ENCODE measurements at regions not wholly inside any gene's neighbourhood (a gene's known extent, or its start where the extent isn't known, plus 50 kb on each side); places are given as distances from the start of the nearest gene placed in this dataset.
"Not testable (repeated sequence)": the region's sequence is repeated elsewhere in the genome, so short reads cannot be mapped to it uniquely, and the experiment has no call there.

DNA sequence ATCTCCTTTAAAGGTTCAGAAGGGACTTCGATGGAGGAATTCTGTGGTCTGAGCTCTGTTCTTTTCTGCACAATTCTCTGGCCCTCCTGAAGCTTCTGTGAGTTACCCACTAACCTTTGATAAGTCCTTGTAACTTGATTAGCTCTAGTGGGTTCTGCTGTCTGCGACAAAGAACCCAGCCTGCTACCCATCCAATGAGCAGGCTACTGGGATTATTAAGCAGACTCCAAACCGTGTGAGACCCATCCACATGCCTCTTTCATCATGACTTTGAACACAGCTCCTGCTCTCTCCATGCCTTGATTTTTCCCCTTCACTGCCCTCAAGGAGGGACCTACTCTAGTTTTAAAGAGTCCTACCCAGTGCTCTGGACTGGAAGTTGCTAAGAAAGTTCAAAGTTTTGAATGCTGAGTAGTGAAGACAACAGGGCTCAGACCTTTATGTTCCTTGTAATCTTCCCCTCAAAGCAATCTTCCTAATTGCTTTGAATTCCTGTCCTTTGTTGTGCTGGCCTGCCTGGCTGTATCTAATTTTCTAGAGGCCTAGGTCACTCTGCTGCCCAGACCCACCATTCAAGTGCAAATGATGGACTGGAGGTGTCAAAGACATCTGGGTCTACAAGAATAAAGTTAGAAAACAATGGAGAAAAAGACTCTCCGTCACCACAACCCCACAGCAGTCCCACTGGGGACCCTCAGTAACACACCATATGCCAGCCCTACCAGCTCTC is 146.9 kb downstream of the RHOU start:
- H3K9me3 ChIP-seq (replicated peaks) = no peaks in the 10 kb centered on the region
- H3K4me1 ChIP-seq = no peaks in the 10 kb centered on the region
- H3K36me3 ChIP-seq = no peaks in the 10 kb centered on the region
- DNase-seq = no peak
- no peaks in the 10 kb centered on the region for H3K27me3 ChIP-seq
- H3K4me3 ChIP-seq = no peak overlapping the region
- no peak overlapping the region for H3K27ac ChIP-seq

DNA sequence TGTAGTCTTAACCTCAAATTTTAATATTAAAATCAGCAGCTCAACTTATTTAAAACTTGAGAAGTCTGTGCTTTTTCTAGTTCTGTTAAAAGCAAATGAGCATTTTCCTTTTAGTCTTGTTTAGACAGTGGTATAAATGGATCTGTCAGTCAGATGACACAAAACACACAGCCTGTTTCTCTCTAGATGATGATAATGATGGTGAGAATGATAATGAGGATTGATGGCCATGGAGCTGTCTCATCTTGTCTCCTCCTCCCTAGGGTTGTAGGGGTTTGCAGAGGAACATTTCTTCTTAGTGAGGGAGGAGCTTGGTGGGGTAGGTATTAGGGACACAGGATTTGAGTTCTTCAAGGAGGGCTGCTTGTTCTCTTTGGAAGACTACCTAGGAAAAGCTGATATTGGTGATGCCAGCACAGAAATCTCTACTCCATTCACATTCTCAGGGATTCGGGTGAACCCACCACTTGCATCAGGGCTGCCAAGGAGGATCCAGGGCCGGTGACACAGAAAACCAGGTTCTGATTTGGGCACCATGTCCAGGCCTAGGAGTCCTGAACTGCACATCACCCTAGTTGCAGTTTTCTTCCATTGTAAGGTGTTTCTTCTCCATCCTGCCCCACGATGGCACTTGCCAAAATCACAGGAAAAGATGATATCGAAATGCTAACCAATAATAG is 147.6 kb downstream of the RHOU start:
- Histone ChIP-seq H3K36me3 (no peaks in the 10 kb centered on the region), H3K27ac (no peak overlapping the region), H3K27me3 (no peaks in the 10 kb centered on the region), H3K4me1 (no peaks in the 10 kb centered on the region), H3K9me3 (replicated peaks) (no peaks in the 10 kb centered on the region), H3K4me3 (no peak overlapping the region)
- no peak for DNase-seq

DNA sequence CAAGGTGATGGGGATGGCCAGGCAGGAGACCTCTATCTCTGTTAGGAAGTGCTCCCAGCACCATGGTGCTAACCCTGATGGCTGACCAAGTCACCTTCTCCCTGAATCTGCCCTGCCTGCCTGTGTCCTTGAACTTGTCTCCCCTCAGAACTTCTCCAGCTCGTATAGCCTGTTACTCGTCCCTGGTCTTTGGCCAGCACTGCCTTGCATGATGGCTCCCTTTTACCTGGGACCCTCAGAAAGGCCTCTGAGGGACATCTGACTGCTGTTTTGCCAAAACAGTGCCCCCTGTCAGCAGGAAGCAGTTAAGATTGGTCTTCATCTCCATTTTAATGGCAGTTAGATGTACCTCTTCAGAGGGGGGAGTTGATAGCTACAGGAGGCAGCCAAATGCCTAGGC is 148.3 kb downstream of the RHOU start:
- H3K27me3 ChIP-seq = no peaks in the 10 kb centered on the region
- H3K36me3 ChIP-seq = no peaks in the 10 kb centered on the region
- no peaks in the 10 kb centered on the region for H3K9me3 ChIP-seq (replicated peaks)
- H3K4me3 ChIP-seq = no peak overlapping the region
- no peaks in the 10 kb centered on the region for H3K4me1 ChIP-seq
- DNase-seq = no peak
- no peak overlapping the region for H3K27ac ChIP-seq

DNA sequence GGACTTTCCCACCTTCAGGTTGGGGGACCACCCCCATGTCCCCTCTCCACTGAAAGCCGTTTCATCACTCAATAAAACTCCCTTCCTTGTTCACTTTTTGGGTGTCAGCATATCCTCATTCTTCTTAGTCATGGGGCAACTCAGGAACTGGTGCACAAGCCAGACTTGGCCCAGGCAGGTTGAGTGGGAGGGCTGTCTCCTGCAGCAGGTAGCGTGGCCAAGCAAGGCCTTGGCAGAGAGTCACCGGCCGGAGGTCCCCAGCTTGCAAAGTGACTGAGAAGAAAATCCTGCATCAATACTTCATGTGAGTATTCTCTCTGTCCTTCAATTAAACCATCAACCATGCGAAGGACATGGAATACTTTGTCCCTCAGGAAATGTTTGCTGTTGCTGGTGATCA is 148.9 kb downstream of the RHOU start:
- Histone ChIP-seq H3K4me3 (no peak overlapping the region), H3K4me1 (no peaks in the 10 kb centered on the region), H3K36me3 (no peaks in the 10 kb centered on the region), H3K27me3 (no peaks in the 10 kb centered on the region), H3K27ac (no peak overlapping the region), H3K9me3 (replicated peaks) (no peaks in the 10 kb centered on the region)
- no peak for DNase-seq

DNA sequence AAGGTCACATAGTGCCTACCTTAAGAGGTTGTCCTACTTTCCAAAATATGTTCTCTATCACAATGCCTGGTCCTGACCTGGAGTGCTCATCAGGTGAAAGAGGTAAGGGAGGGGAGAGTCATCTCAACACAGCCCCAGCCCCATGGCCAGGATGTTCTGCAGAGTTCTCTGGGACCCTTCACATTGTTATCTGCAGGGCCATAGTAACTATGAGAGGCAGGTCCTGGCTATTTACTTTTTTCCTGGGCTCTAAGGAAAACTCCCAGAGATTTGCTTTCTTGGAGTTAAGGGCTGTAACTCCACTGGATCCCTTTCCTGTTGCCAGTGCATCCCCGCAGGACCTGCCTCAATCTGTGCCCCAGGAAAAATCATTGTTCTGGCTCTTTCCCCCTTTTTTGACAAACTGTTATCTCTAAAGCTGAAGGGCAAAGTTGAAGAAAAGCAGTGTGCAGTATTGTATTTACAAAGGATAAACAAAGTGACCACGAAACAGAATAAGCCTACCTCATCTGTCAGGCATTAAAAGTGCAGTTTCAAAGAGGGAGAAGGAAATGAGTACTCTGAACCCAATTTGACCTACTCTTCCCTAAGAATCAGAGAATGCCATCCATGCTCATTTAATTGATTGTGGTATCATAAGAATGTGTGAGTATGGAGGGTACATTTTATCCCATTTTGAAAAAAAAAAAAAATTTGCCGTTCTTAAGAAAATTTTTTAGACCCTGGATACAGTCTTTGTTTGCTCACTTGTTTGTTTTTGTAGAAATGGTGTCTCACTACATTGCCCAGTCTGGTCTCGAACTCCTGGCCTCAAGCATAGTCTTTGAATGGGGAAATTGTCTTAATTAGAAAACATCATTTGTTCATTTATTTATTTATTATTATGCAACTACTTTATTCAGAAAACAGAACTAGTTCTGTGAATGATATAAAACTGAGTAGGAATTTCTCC is 149.6 kb downstream of the RHOU start:
- no peak overlapping the region for H3K4me3 ChIP-seq
- H3K9me3 ChIP-seq (replicated peaks) = no peaks in the 10 kb centered on the region
- H3K27ac ChIP-seq = no peak overlapping the region
- H3K36me3 ChIP-seq = no peaks in the 10 kb centered on the region
- 0 out of 2 replicates have a peak, but pooled peaks cover 3% of the 10 kb centered on the region for H3K27me3 ChIP-seq
- no peak for DNase-seq
- H3K4me1 ChIP-seq = no peaks in the 10 kb centered on the region

DNA sequence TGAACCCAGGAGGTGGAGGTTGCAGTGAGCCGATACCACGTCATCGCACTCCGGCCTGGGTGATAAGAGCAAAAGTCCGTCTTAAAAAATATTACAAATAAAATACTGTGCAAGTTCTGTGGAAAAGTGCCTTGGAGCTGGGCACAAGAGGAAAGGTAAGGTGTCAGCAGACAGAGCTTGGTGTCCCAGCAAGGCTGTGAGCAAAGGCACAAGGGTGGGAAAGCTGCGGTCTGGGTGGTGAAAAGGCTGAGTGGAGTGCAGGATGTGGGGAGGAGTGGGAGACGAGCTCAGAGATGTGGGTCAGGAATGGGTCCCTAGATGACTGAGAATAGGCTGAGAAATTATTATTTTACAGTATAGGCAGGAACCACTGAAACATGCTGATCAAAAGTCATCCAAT is 150.6 kb downstream of the RHOU start:
- no peak overlapping the region for H3K27ac ChIP-seq
- H3K4me1 ChIP-seq = no peaks in the 10 kb centered on the region
- no peaks in the 10 kb centered on the region for H3K36me3 ChIP-seq
- DNase-seq = no peak
- H3K9me3 ChIP-seq (replicated peaks) = no peaks in the 10 kb centered on the region
- no peak overlapping the region for H3K4me3 ChIP-seq
- 0 out of 2 replicates have a peak, but pooled peaks cover 3% of the 10 kb centered on the region for H3K27me3 ChIP-seq

DNA sequence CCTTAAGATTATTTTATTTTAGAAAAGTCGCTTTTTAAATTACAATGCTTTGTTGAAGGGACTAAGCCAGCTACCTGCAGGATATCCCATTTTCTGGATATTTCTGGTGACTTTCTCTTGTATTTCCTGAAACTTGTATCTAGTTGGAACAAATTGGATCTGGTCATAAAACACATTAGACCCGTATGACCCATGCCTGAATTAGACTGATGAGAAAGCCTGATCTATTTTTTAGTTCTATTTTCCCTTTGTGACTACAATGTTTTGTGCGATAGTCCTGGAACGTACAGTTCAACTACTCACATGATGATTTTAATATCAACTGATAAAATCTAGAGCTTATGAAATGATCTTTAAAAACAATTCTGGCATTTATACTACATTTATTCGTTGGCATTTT is 151.8 kb downstream of the RHOU start:
- H3K4me3 ChIP-seq = no peak overlapping the region
- no peak overlapping the region for H3K27ac ChIP-seq
- H3K36me3 ChIP-seq = no peaks in the 10 kb centered on the region
- 0 out of 2 replicates have a peak, but pooled peaks cover 3% of the 10 kb centered on the region for H3K27me3 ChIP-seq
- H3K4me1 ChIP-seq = no peaks in the 10 kb centered on the region
- DNase-seq = no peak
- no peaks in the 10 kb centered on the region for H3K9me3 ChIP-seq (replicated peaks)

DNA sequence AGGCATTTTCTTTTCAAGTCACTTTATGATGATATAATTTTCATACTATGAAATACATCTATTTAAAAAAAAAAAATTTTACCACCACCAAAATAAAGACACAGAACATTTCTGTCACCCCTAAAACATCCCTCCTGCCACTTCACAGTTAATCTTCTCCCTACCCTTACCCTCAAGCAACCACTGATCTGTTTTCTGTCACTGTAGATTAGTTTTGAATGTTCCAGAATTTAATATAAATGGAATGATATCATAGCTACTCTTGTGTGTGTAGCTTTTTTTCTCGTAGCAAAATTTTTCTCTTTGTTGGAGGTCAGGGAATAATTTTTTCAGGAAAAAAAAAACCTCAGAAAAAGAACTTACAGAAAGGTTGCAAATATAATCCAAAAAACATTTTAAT is 152.7 kb downstream of the RHOU start:
- no peaks in the 10 kb centered on the region for H3K4me1 ChIP-seq
- H3K27me3 ChIP-seq = 0 out of 2 replicates have a peak, but pooled peaks cover 3% of the 10 kb centered on the region
- no peak overlapping the region for H3K4me3 ChIP-seq
- H3K27ac ChIP-seq = no peak overlapping the region
- no peak for DNase-seq
- no peaks in the 10 kb centered on the region for H3K36me3 ChIP-seq
- H3K9me3 ChIP-seq (replicated peaks) = no peaks in the 10 kb centered on the region

DNA sequence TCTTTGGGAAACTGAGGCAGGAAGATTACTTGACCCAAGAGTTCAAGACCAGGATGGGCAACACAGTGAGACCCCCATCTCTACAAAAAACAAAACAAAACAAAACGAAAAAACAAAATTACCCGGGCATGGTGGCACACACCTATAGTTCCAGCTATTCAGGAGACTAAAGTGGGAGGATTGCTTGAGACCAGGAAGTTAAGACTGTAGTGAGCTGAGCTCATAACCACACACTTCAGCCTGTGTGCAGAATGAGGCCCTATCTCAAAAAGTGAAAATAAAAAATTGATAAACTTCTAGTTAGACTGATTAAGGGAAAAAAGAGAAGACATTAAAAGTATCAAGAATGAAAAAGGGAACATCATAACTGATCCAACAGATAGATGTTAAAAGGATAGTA is 154.0 kb downstream of the RHOU start:
- H3K27me3 ChIP-seq = 0 out of 2 replicates have a peak, but pooled peaks cover 3% of the 10 kb centered on the region
- H3K4me3 ChIP-seq = no peak overlapping the region
- no peaks in the 10 kb centered on the region for H3K4me1 ChIP-seq
- H3K9me3 ChIP-seq (replicated peaks) = no peaks in the 10 kb centered on the region
- no peak for DNase-seq
- no peak overlapping the region for H3K27ac ChIP-seq
- no peaks in the 10 kb centered on the region for H3K36me3 ChIP-seq

DNA sequence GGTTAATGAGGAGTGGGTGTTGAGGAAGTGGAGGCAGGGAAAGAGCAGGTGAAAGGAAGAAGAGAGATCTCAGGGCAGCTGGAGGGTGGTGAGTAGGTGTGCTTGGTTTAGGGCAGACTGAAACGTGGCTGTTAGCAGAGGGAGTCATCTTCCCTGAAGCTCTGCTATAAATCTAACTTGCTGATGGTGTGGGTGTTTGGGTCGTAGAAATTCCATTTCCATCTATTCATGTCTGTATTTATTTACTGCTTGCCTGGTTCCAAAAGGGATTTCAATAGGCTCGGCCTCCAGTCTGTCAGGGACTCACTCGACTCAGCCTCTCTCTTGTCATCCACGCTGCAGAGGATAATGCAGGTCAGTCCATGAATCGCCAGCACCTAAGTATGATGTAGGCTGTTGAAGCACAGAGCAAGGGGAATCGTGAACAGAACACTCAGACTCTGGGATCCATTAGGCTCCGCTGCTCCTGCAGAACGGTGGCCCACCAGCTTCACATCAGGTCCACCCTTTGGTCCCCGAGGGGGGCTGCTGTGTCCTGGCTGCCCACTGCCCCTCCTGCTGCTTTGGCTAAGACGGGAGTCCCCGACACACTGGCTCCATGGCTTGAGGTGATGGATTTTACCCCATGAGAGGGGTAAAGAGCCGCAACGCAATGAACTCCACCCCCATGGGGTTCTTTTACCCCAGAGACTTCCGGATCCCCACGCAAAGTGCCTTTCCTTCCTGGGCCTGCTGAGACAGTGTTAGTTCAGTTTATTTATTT is 156.2 kb downstream of the RHOU start:
- Histone ChIP-seq H3K27ac (no peak overlapping the region), H3K9me3 (replicated peaks) (no peaks in the 10 kb centered on the region), H3K27me3 (0 out of 2 replicates have a peak, but pooled peaks cover 5% of the 10 kb centered on the region), H3K36me3 (no peaks in the 10 kb centered on the region), H3K4me1 (no peaks in the 10 kb centered on the region), H3K4me3 (no peak overlapping the region)
- DNase-seq = no peak

DNA sequence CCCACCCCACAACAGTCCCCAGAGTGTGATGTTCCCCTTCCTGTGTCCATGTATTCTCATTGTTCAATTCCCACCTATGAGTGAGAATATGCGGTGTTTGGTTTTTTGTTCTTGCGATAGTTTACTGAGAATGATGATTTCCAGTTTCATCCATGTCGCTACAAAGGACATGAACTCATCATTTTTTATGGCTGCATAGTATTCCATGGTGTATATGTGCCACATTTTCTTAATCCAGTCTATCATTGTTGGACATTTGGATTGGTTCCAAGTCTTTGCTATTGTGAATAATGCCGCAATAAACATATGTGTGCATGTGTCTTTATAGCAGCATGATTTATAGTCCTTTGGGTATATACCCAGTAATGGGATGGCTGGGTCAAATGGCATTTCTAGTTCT is 156.9 kb downstream of the RHOU start:
- H3K4me1 ChIP-seq; H3K9me3 ChIP-seq (replicated peaks); H3K36me3 ChIP-seq; H3K4me3 ChIP-seq; DNase-seq; H3K27me3 ChIP-seq; H3K27ac ChIP-seq: not testable (repeated sequence)

DNA sequence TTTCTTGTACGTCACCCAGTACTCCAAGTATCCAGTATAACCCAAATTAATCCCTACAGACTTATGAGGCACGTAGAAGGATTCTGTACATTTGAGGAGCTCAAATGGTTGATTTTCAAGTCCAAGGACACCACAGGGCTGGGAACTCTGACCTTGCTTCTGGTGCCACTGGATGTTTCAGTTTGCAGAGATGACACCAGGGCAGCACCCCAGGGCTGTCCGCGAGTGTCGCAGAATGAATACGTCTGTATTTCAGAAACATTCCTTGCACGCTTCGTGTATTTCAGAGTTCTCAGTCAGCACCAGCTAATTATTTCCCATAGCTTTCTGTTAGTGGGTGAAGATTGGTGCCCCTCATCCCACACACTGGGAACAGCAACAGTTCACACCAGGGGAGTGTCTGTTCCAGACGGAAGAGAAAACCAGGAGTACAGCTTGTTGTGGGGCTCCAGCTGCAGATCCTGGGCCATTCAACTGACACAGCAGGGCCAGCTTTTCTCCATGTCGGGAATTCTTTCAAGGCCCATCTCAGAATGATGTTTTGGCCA is 159.2 kb downstream of the RHOU start:
- Histone ChIP-seq H3K4me1 (no peaks in the 10 kb centered on the region), H3K9me3 (replicated peaks) (no peaks in the 10 kb centered on the region), H3K36me3 (no peaks in the 10 kb centered on the region), H3K27me3 (0 out of 2 replicates have a peak, but pooled peaks cover 3% of the 10 kb centered on the region), H3K4me3 (no peak overlapping the region), H3K27ac (no peak overlapping the region)
- no peak for DNase-seq

DNA sequence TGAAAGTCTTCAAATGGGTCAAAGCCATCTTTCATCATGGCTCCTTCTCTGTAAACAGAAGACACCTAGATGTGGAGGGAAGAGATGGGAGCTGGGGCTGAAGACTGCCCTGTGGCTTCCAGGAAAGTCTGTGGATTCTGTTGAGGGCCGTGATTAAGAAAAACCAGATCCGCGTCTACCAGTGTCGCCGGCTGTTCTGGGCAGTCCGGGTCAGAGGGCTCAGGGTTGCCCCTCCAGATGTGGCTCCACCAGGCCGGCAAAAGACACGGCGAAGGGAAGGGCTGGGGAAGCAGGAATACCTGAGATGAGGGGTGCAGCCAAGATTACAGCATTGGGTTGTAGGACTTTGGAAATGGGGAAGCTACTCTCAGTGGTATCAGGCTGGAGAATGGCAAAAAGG is 162.6 kb downstream of the RHOU start:
- DNase-seq = no peak
- no peaks in the 10 kb centered on the region for H3K9me3 ChIP-seq (replicated peaks)
- peaks cover 2% of the 10 kb centered on the region; the same call in 1 of the 2 replicates for H3K27me3 ChIP-seq
- H3K27ac ChIP-seq = no peak overlapping the region
- no peak overlapping the region for H3K4me3 ChIP-seq
- H3K36me3 ChIP-seq = no peaks in the 10 kb centered on the region
- peaks cover 11% of the 10 kb centered on the region for H3K4me1 ChIP-seq

DNA sequence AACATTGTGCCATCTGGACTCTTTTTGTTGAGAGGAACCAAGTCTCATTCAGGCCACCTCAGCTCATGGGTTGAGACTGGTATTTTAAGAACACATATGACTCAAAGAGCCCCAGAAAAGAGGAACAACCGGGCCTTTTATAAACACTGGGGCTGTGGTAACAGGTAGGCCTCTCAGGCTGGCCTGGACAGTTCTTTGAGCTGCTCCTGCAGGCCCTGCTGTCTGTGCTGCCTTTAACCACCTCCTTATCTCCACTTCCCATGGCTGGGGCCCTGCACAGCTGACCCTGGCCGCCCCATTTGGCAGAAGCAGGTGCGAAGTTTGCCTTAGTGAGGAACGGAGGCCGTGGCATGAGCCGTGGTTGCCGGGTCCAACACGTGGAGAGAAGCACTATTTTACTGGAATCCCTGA is 163.3 kb downstream of the RHOU start:
- no peak overlapping the region for H3K27ac ChIP-seq
- DNase-seq = no peak
- no peaks in the 10 kb centered on the region for H3K36me3 ChIP-seq
- peaks cover 17% of the 10 kb centered on the region for H3K4me1 ChIP-seq
- H3K4me3 ChIP-seq = no peak overlapping the region
- H3K27me3 ChIP-seq = peaks cover 2% of the 10 kb centered on the region; the same call in 1 of the 2 replicates
- no peaks in the 10 kb centered on the region for H3K9me3 ChIP-seq (replicated peaks)
